ENCODE measurements at regions not wholly inside any gene's neighbourhood (a gene's known extent, or its start where the extent isn't known, plus 50 kb on each side); places are given as distances from the start of the nearest gene placed in this dataset.

- TF ChIP-seq CTCF (IDR thresholded peaks at IDR 0.05 in 8 of 11, conservative IDR thresholded peaks at IDR 0.05 in 3 of 11), result no peak
- TF ChIP-seq POLR2A (IDR thresholded peaks at IDR 0.05), result no peak
Observed at GRCh38 chr5:164580155-164580554, 1074.7 kb downstream of the MAT2B start.
